ENCODE measurements at regions not wholly inside any gene's neighbourhood (a gene's known extent, or its start where the extent isn't known, plus 50 kb on each side); places are given as distances from the start of the nearest gene placed in this dataset.

- Histone ChIP-seq H3K4me3 (replicated peaks in 1 of 3) (no peak overlapping the region), H3K4me1 (peaks cover 0 to 2% of the 10 kb centered on the region in 2 donors), H3K9me3 (no peaks in the 10 kb centered on the region), H3K27ac (no peak overlapping the region), H3K36me3 (no peaks in the 10 kb centered on the region), H3K27me3 (peaks cover 89% of the 10 kb centered on the region)
- 10% methylated on average over 15 of the region's 15 CpGs for WGBS, 2 donors
- intact Hi-C loops (cut with DNase I) = no loop called here
- no peak for TF ChIP-seq POLR2A (IDR thresholded peaks at IDR 0.05)
- TF ChIP-seq, protein P1, sequence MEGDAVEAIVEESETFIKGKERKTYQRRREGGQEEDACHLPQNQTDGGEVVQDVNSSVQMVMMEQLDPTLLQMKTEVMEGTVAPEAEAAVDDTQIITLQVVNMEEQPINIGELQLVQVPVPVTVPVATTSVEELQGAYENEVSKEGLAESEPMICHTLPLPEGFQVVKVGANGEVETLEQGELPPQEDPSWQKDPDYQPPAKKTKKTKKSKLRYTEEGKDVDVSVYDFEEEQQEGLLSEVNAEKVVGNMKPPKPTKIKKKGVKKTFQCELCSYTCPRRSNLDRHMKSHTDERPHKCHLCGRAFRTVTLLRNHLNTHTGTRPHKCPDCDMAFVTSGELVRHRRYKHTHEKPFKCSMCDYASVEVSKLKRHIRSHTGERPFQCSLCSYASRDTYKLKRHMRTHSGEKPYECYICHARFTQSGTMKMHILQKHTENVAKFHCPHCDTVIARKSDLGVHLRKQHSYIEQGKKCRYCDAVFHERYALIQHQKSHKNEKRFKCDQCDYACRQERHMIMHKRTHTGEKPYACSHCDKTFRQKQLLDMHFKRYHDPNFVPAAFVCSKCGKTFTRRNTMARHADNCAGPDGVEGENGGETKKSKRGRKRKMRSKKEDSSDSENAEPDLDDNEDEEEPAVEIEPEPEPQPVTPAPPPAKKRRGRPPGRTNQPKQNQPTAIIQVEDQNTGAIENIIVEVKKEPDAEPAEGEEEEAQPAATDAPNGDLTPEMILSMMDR (IDR thresholded peaks at IDR 0.05) = no peak
- DNase-seq = no peak
Observed at GRCh38 chr7:25861601-25862260, 290.3 kb upstream of the NFE2L3 start.

GRCh38 chr7:25862261-25863004 lies 289.6 kb upstream of the NFE2L3 start:
- Histone ChIP-seq H3K9me3 (no peaks in the 10 kb centered on the region), H3K27me3 (peaks cover 93% of the 10 kb centered on the region), H3K36me3 (no peaks in the 10 kb centered on the region), H3K27ac (no peak overlapping the region), H3K4me3 (replicated peaks in 1 of 3) (no peak overlapping the region), H3K4me1 (no peaks in the 10 kb centered on the region)
- intact Hi-C loops (cut with DNase I) = no loop called here
- 3 to 4% methylated on average over 30 to 45 of the region's 45 CpGs for WGBS, 2 donors
- peak; percentile 41 for DNase-seq
- TF ChIP-seq, protein P1 (IDR thresholded peaks at IDR 0.05) = no peak
- TF ChIP-seq POLR2A (IDR thresholded peaks at IDR 0.05) = no peak

GRCh38 chr7:25863005-25863728 lies 288.8 kb upstream of the NFE2L3 start:
- WGBS, 2 donors = 12 to 13% methylated on average over 13 of the region's 13 CpGs

DNA sequence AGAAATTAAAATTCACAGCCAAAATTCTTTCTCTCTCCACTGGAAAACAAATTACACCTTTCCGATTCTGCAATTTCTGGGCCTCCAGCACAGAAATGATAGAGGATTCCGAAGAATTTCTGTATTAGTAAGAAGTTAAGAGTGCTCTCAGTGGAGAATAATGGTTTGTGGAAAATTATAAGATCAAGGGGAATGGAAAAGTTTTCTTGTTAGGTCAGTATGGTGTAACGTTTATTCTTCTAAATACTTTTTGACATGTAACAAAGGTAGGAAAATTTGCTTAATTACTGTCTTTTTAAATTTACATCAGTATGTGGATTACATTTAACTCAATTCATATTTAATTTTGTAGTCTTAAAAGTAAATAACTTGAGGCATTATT lies 288.3 kb upstream of the NFE2L3 start:
- TF ChIP-seq POLR2A (IDR thresholded peaks at IDR 0.05) = no peak
- TF ChIP-seq, protein P1 (IDR thresholded peaks at IDR 0.05) = no peak
- H3K9me3 ChIP-seq = no peaks in the 10 kb centered on the region
- peaks cover 93% of the 10 kb centered on the region for H3K27me3 ChIP-seq
- intact Hi-C loops (cut with DNase I) = no loop called here
- no peaks in the 10 kb centered on the region for H3K4me1 ChIP-seq
- H3K36me3 ChIP-seq = no peaks in the 10 kb centered on the region
- H3K27ac ChIP-seq = no peak overlapping the region
- no peak for DNase-seq
- WGBS, 2 donors = 10 to 22% methylated on average over 3 of the region's 3 CpGs
- H3K4me3 ChIP-seq (replicated peaks in 1 of 3) = no peak overlapping the region

More at GRCh38 chr7:25863005-25863728, 288.8 kb upstream of the NFE2L3 start:
- intact Hi-C loops (cut with DNase I) = no loop called here
- Histone ChIP-seq H3K27ac (no peak overlapping the region), H3K27me3 (peaks cover 93% of the 10 kb centered on the region), H3K4me1 (no peaks in the 10 kb centered on the region), H3K9me3 (no peaks in the 10 kb centered on the region), H3K4me3 (replicated peaks in 1 of 3) (no peak overlapping the region), H3K36me3 (no peaks in the 10 kb centered on the region)
- TF ChIP-seq, protein P1 (IDR thresholded peaks at IDR 0.05) = no peak
- TF ChIP-seq POLR2A (IDR thresholded peaks at IDR 0.05) = no peak
- no peak for DNase-seq
